ENCODE measurements at regions not wholly inside any gene's neighbourhood (a gene's known extent, or its start where the extent isn't known, plus 50 kb on each side); places are given as distances from the start of the nearest gene placed in this dataset.

DNA sequence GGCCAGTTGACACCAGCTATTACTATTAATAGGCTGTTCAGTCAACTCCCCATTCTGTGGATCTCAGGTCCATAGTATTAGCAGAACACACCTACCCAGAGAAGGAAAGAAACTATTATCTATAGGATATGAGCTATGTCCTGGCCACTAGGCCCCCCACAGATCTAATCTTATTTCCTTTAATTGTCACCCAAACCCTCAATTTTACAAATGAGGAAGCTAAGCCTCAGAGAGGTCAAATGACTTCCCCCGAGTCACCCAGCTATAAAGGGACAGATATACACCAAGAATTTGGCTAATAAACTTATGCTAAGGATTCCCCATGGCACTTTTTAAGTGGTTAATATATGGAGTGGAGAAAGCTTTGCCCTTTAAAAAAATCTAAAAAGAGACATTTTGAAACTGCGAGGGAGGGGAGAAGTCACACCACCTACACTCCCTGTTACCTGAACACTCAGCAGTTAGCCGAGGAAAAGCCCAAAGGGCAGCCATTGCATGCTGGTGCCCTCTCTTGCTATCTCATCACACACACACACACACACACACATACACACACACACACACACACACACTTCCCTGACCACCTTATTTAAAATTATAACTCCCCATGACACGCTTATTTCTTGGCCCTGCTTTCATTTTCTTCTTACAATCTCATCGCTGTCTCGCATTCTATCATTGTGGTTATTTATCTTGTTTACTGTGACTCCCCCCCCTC lies 157.0 kb upstream of the ADO start:
- DNase-seq (ENCODE audit: extremely low spot score, insufficient read length, low read depth): no peak
- FAIRE-seq: peak; percentile 75

DNA sequence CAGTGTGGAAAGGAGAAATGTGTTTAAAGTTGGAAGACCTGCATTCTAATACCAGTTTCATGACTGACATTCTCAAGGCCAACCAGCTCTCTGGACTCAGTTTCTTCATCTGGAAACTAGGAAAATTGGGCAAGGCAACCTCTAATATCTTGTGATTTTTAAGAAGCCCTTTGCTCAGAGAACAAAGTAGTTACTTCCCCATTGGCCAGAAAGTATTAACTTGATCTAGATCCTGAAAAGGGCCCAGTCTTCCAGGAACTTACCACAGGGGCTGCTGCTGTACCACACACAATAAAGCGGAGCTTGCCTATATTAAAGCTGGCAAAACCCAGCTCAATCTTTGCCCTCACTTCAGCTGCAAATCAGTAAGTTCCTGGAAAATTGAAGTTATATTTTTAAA lies 155.6 kb upstream of the ADO start:
- DNase-seq (ENCODE audit: extremely low spot score, insufficient read length, low read depth) (no peak), FAIRE-seq (no peak)

DNA sequence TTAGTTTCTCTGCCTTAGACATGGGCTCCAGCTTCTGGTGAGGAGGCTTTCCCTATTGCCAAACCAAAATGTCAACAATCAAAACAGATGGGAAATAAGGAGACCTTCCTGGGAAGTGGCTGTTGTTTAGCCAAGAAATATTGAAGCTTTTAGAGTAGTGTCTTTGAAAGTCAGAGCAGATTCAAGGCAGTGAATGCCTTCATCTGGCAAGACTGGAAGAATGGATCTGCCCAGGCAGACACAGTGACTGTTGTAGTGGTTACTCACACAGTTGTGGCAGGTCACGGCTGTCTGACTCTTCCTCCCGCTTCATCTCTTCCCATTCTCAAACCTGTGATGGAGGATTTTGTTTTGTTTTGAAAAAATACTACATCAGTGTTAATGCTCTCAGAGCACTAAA lies 154.1 kb upstream of the ADO start:
- DNase-seq (ENCODE audit: extremely low spot score, insufficient read length, low read depth): no peak
- FAIRE-seq: no peak

DNA sequence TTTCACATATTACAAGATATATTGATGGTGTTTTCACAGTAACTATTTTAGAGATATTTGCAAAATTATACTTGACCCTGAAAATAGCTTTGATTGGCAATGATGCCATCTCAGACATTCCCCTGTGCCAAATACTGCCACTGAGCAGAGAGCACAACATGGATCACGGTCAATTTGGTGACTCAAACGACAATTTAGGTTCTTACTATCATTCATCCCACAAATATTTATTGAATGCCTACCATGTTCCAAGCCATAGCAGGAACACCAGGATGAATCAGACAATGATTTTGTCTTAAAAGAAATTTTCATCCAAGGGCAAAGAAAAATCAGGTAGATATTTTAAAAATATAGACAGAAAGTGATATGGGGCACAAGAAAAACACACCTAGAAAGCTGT lies 153.2 kb upstream of the ADO start:
- FAIRE-seq: no peak

DNA sequence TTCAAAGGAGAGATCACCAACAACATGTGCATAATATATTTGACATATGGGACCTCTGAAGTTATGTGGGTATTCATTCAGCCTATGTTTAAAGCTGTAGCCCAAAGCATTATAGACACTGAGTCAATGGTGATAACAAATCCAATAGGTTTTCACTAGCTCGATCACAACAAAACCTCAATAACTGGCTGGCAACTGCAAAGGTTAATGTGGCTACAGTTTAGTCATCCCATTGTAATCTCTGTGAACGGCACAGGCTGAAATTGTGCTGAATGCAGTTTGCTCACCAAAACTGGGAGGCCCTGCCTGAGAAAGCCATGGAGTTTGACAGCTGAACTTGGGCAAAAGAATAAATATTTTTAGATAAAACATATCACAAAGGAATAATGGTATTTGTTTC lies 152.4 kb upstream of the ADO start:
- DNase-seq (ENCODE audit: extremely low spot score, insufficient read length, low read depth) (no peak), FAIRE-seq (no peak)

More for the DNA sequence above, 153.2 kb upstream of the ADO start:
- DNase-seq (ENCODE audit: extremely low spot score, insufficient read length, low read depth): no peak

DNA sequence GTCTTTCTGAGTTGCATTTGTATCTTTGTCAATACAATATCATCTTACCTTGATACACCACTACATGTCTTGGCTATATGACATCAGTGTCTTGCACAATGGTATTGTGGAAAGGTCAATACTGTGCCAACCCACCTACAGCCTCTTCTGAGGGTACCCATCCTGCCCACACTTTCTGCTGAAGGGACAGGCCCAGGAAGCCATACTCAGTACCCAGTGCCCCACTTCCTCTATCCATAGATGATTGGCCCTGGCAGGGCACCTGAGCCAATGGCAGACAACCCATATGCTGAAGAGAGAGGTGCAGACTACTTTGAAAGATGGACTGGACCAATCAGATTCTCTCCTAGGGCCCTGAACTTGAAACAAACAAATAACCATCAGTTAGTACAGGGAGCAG lies 152.0 kb upstream of the ADO start:
- no peak for DNase-seq (ENCODE audit: extremely low spot score, insufficient read length, low read depth)
- FAIRE-seq: no peak

DNA sequence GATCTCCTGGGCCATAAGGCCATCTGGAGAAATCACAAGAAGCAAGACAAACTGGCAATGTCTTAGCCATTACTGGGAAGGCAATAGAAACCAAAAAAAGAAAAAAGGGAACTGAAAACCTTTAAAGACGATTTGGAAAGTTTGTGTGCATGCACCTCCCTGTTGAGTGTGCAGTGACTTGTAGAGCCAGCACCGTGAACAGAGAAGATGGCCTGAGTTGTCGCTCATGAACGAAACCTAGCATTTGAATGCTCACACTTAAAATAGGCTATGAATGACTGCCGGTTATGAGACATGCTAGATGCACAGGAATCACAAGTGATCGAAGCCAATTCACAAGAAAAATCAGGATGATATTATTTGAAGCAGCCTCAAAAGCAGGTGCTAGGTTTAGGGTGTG lies 151.3 kb upstream of the ADO start:
- FAIRE-seq: peak; percentile 100
- DNase-seq (ENCODE audit: extremely low spot score, insufficient read length, low read depth): no peak

DNA sequence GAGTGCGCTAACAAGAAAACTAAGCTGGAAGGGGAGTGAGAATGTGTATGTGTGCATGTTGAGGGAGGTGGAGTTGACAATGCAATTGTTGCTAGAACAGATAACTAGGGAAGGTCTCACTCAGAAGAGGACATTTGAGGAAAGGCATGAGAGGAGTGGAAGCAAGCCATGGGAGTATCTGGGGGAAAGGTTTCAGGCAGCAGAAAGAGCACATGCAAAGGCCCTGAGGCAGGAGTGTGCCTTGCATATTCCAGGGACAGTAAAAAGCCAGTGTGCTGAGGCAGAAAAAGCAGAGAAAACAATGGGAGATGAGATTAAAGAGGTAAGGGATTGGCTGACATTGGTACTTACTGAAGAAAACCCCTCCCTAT lies 149.6 kb upstream of the ADO start:
- no peak for FAIRE-seq
- DNase-seq (ENCODE audit: extremely low spot score, insufficient read length, low read depth): no peak

DNA sequence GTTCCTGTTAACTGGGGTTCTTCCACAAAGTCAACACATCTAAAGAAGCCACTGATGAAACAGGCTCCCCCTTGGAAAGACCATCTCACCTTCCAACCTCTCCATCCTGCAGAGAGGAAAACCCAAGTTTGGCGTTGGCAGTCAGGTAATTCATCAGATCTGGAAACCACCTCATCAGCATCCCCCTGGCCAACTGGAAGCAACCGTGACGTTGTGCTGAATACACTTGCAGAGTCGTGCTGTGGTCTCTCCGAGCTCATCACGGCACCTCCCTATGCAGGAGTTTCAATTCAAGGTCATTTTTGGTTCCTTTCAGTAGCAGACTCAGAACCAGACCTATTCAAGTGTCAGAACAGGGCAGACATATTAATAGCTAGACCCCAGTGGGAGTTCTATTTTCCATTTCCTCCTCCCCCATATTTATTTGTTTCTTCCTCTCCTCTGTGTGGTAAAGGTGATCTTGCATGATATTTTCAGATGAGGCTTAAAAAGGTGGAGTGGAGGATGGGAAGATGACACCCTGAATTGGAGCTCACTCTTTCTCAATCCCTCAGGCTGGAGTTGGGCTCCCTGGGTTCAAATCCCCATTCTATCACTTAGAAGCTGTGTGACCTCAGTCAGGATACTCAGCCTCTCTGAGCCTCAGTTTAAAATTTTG lies 149.1 kb upstream of the ADO start:
- FAIRE-seq: peak; percentile 100
- peak; percentile 56 for DNase-seq (ENCODE audit: extremely low spot score, insufficient read length, low read depth)

DNA sequence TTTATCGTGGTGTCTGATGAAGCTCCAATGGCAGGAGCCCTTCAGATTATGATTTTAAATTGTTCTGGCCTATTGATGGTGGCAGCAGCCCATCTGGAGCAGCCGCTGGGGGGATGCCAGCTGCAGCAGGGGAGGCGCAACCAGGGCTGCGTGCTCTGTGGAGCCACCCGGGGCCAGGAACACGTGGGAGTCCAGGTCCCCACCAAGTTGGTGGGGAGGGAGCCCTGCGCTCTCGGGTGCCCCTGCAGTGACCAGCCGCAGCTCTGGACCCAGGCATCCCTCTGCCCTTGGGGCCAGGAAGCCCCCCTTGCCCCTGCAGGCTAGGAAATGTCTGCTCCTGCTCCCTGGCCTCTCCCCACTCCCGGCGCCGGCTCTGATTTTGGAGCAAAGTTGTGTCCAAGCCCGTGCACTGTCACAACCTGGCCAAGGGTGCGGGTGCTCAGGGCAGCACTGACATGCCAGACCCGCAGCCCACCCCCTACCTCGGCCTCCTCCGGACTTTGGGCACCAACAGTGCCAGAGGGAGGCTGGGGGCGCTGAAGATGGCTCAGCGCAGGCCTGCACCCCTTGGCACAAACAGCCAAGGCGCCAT lies 147.2 kb upstream of the ADO start:
- no peak for FAIRE-seq

DNA sequence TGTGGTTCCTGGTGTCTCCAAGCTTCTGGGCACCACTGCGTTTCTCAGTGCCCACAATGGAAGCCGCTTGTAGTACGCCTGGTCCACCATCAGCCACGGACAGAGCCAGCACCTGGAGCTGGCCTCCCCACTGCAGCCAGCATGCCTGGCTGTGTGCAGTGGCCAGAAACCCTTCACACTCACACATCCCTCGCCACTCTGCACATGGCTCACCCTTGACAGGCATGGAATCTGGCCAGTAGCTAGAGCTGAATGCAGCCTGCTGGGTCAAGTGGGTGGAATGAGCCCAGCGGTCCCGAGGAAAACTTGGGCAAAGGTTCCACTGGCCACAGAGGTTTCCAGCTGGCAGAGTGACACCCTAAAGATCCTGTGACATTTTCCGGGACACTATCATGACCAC lies 146.0 kb upstream of the ADO start:
- no peak for FAIRE-seq

More for the DNA sequence above, 147.2 kb upstream of the ADO start:
- no peak for DNase-seq (ENCODE audit: extremely low spot score, insufficient read length, low read depth)

DNA sequence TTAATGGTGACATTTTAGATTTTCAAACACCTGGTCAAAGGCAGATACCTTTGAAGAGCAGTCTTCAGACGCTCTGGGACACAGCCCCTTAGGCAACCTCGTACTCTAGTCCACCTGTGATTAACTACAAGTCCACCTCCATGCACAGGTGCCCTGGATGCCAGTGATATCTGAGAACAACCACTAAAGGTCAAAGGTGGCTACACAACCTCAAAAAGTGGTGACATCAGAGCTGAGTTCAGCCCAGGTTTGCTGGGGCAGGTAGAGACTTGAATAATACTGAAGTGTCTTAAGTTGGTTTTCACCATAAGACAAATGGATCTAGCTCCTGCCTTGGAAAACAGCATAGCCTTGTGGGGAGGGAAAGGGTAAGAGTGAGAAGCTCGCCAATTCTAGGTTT lies 143.4 kb upstream of the ADO start:
- DNase-seq (ENCODE audit: extremely low spot score, insufficient read length, low read depth): no peak
- peak; percentile 15 for FAIRE-seq

More for the DNA sequence above, 146.0 kb upstream of the ADO start:
- DNase-seq (ENCODE audit: extremely low spot score, insufficient read length, low read depth): no peak

DNA sequence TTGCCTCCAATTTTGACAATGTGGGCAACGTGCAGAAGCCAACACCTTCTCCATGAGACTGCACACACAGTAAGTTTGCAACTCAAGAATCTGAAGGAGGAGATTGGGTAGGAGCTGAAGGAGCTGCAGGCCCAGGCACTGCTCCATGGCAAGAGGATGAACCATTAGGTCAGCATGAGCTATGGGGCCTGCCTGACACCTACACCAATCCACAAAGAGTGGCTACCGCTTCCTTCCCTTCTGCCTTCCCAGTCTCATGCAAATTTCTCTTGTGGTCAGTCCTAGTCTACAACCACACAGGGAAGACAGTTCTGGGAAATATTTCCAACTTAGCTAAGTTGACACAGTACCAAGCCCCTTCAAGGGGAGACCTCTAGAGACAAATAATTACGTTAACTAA lies 142.0 kb upstream of the ADO start:
- no peak for FAIRE-seq
- no peak for DNase-seq (ENCODE audit: extremely low spot score, insufficient read length, low read depth)

DNA sequence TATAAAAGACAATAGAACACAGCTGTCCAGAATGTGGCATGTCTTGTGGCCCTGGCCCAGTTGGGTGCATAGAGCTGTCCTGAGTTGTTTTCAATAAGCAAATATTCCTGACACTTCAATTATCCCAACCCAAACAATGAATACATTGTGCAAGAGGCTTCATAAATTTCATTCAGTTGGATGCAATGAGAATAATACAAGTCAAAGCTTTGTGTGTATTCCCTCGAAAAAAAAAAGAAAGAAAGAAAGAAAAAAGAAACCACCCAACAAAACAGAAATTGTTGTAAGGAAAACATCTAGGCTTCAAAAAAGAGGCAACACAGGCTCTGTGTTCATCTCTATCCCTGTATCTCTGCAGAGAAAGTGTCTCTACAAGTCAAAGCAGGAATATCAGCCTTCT lies 138.7 kb upstream of the ADO start:
- no peak for DNase-seq (ENCODE audit: extremely low spot score, insufficient read length, low read depth)
- no peak for FAIRE-seq

DNA sequence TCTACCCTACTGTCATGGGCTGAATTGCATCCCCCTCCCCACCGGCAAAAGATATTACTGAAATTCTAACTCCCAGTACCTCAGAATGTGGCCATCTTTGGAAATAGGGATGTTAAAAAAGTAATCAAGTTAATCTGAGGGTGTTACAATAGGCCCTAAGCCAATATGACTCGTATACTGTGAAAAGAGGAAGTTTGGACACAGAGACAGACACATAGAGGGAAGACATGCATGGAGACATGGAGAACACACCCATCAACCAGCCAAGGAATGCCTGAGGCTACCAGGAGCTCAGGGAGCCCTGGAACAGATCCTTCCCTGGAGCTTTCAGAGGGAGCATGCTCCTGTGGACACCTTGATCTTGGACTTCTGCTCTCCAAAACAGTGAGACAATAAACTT lies 138.2 kb upstream of the ADO start:
- FAIRE-seq: peak; percentile 35
- DNase-seq (ENCODE audit: extremely low spot score, insufficient read length, low read depth): no peak

DNA sequence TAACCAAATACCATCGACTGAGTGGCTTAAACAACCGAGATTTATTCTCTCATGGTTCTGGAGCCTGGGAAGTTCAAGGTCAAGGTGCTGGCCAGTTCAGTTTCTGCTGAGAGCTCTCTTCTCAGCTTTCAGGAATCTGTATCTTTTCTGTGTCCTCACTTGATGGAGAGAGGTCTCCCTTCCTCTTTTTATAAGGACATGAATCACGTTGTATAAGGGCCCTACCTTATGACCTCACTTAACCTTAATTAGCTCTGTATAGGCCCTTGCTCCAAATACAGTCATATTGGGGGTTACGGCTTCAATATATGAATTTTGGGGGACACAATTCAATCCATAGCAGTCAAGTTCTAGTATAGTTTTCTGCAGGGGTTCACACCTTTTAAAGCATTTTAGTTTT lies 135.2 kb upstream of the ADO start:
- no peak for DNase-seq (ENCODE audit: extremely low spot score, insufficient read length, low read depth)
- FAIRE-seq: peak; percentile 48

DNA sequence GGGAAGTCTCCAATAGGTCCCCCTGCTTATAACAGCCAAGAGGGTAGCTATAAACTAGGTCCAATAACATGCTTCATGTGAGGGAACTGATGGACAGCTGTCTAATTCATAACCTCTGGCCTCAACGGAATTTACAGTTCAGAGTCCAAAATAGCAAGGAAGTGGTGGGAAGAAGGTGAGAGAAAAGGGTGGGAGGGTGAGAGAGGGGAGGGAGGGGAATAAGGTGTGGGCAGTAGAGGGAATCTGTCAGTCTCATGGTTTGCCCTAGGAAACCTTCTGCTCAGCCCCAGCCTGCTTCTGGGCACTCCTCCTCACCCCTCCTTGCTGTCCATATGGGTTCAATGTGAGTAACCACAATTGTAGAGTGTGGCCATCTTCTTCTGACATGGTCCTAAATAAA lies 133.4 kb upstream of the ADO start:
- DNase-seq (ENCODE audit: extremely low spot score, insufficient read length, low read depth) (no peak), FAIRE-seq (peak; percentile 90)

DNA sequence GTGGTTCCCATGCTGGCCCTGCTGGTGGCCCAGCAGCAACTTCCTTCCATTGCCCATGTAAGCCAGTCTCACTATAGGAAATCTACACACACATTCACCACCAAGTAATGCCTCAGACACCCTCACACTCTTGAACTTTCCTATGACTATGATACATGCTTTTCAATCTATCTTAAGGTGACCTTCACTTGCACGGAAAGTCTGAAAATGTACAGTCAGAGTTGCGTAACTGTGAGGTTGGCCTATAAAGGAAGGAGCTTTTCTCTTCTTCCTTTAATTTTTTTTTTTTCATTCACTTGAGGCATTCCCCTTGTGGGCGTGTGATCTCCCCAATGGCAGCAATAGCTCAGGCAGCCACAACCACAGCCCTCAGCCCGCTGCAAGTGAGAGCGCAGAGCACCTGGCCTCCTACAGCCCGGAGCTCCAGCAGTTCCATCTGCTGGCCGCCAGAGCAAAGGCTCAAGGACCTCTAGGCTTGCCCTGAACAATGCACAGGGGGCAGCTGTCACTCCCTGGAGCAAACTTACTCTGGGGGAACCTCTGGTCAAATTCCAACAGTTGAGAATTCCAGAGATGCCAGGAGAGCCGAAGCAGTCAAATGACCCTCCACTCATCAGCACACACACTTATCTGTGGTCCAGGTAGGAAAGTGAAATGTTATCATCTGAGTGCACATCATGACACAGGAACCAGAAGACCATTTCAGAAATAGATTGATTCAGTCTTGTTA lies 123.1 kb upstream of the ADO start:
- peak; percentile 99 for FAIRE-seq
- DNase-seq (ENCODE audit: extremely low spot score, insufficient read length, low read depth): peak; percentile 75

DNA sequence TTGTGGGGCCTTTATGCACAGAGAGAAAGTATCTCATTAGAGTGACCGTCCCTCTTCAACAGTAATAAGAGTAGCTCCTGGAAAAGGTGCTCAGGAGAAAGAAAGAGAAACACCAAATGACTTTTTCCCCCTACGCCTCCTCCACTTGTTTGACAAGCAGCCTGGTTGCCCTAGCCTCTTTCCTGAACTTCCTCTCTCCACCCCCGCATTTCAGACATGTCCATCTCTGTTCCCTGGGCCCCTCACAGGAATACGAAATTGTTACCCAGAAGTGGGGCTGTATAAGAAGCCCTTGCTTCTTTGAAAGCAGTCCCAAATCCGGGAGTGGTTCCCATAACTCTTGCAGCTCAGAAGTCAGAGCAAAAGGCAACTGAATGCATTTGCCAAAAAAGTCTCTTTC lies 119.6 kb upstream of the ADO start:
- FAIRE-seq: no peak
- no peak for DNase-seq (ENCODE audit: extremely low spot score, insufficient read length, low read depth)

DNA sequence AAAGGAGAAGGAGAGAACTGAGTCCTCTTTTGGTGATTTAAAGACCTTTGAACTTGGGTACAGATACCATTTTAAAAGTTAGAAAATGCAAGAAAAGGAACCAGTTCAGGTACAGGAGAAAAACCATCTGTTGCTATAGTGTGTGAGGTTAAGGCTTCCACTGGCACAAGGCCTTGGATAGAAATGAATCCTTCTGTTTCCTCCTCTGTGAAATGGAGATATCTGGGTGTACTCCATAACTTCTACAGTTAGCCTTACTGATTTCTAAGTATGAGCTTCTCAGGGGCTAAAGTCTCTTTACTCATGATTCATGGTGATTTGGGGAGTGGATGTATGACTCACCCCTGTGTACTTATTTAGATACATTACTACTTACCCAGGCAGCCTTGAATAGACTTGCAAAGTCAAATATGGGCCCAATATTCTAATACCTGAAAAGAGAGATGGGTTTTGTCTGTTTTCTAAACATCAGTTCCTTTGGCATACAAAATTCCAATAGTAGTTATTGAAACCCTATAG lies 117.2 kb upstream of the ADO start:
- no peak for FAIRE-seq
- DNase-seq (ENCODE audit: extremely low spot score, insufficient read length, low read depth): no peak
